A549 (cell line): ENCODE measurements at regions not wholly inside any gene's neighbourhood (a gene's known extent, or its start where the extent isn't known, plus 50 kb on each side); places are given as distances from the start of the nearest gene placed in this dataset.

Experiments used
- CEBPB ChIP-seq, 2 experiments: fragments of >200 bp in 1 of 2; sonication (Bioruptor Twin) in 1 of 2; formaldehyde crosslinking in 1 of 2; IDR thresholded peaks; 2 replicates each; pipeline ENCODE4 v1.6.1; 2012 to 2016
- CTCF ChIP-seq: fragments of >200 bp; sonication (Bioruptor Twin); formaldehyde crosslinking; IDR thresholded peaks from 3 replicates; pipeline ENCODE4 v1.5.1; 2016
- E2F6 ChIP-seq: IDR thresholded peaks from 2 replicates; pipeline ENCODE4 v1.6.1; 2012; ENCODE audit warnings: low read depth, borderline replicate concordance
- EP300 ChIP-seq, 2 experiments: fragments of >200 bp; sonication (Bioruptor Twin); formaldehyde crosslinking; IDR thresholded peaks; 2 replicates in 1 of 2; 3 replicates in 1 of 2; pipeline ENCODE4 v1.6.1; 2016 to 2017
- HDAC2 ChIP-seq: fragments of 200-600 bp; sonication (generic); IDR thresholded peaks from 2 replicates; pipeline ENCODE4 v1.6.1; 2016
- MAX ChIP-seq: IDR thresholded peaks from 2 replicates; pipeline ENCODE4 v1.6.1; 2012
- NR3C1 ChIP-seq: fragments of >200 bp; sonication (Bioruptor Twin); formaldehyde crosslinking; IDR thresholded peaks from 3 replicates; pipeline ENCODE4 v1.6.1; 2017
- PHF8 ChIP-seq: fragments of 200-600 bp; sonication (generic); IDR thresholded peaks from 2 replicates; pipeline ENCODE4 v1.6.1; 2016; ENCODE audit warnings: low read depth, mild to moderate bottlenecking, antibody characterized with exemption, moderate library complexity, borderline replicate concordance
- REST ChIP-seq: fragments of 200-600 bp; sonication (generic); IDR thresholded peaks from 2 replicates; pipeline ENCODE4 v1.6.1; 2016; ENCODE audit warnings: antibody characterized with exemption, mild to moderate bottlenecking, moderate library complexity
- TP53 ChIP-seq: fragments of 250-450 bp; sonication (Bioruptor Pico); IDR thresholded peaks from 2 replicates; pipeline ENCODE4 v1.5.0; 2021; ENCODE audit warnings: mild to moderate bottlenecking, moderate library complexity

DNA sequence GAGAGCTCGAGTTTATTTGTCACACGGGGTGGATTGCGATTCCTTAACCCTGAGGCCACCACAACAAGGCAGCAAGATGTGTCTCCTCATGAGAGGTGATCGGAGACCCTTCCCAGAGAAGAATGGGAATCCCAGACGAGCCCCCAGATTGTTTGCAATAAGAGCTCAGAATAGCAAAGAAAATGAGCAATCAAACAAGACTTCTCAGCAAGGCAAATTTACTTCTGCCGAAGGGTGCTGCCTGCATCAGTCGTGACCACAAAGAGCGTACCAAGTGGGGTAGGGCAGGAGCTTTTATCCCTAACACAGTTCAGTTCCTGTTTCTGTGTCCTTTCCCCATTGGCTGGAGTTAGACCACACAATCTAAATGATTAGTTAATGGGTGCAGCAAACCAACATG is 237.5 kb upstream of the SYT4 start:
- TF ChIP-seq CTCF (no peak), PHF8 (no peak), CEBPB (IDR thresholded peaks at IDR 0.05) (no peak), NR3C1 (no peak), TP53 (CRISPR knock-in tag) (no peak), MAX (no peak), REST (no peak), E2F6 (no peak), EP300 (IDR thresholded peaks at IDR 0.05) (no peak), HDAC2 (no peak)
